DOHH2 (cell line): ENCODE measurements at regions not wholly inside any gene's neighbourhood (a gene's known extent, or its start where the extent isn't known, plus 50 kb on each side); places are given as distances from the start of the nearest gene placed in this dataset.

Experiments used
- H3F3A ChIP-seq: fragments of 200-600 bp; sonication (generic), shearing (Covaris generic); 2 replicates; pipeline ENCODE4 v1.6.0; 2016; ENCODE audit warnings: antibody characterized with exemption, mild to moderate bottlenecking; ENCODE audit not compliant: control insufficient read depth, insufficient read depth
- H3K27ac ChIP-seq: fragments of 200-600 bp; sonication (generic); 2 replicates; pipeline ENCODE4 v1.5.1; 2014; ENCODE audit warnings: low read depth, mild to moderate bottlenecking, low read length, moderate library complexity
- H3K27me3 ChIP-seq: fragments of 200-600 bp; sonication (generic); 2 replicates; pipeline ENCODE4 v1.6.1; 2014; ENCODE audit warnings: mild to moderate bottlenecking, low read length, mixed read lengths; ENCODE audit not compliant: control insufficient read depth
- H3K36me3 ChIP-seq: fragments of 200-600 bp; sonication (generic); 2 replicates; pipeline ENCODE4 v1.6.1; 2014; ENCODE audit warnings: mild to moderate bottlenecking, low read length, moderate library complexity, mixed read lengths; ENCODE audit not compliant: control insufficient read depth
- H3K4me1 ChIP-seq: fragments of 200-600 bp; sonication (generic); 2 replicates; pipeline ENCODE4 v1.6.1; 2014; ENCODE audit warnings: mild to moderate bottlenecking, low read length, mixed read lengths; ENCODE audit not compliant: control insufficient read depth
- H3K4me2 ChIP-seq: fragments of 200-600 bp; sonication (generic); 2 replicates; pipeline ENCODE4 v1.6.0; 2014; ENCODE audit warnings: mild to moderate bottlenecking, low read length, moderate library complexity
- H3K4me3 ChIP-seq: fragments of 200-600 bp; sonication (generic); 2 replicates; pipeline ENCODE4 v1.5.1; 2014; ENCODE audit warnings: mild to moderate bottlenecking, low read length, mixed read lengths
- H3K79me2 ChIP-seq: fragments of 200-600 bp; sonication (generic); 2 replicates; pipeline ENCODE4 v1.6.1; 2014; ENCODE audit warnings: mild to moderate bottlenecking, low read length, mixed read lengths; ENCODE audit not compliant: control insufficient read depth
- H3K9me2 ChIP-seq: fragments of 200-600 bp; sonication (generic); replicated peaks from 2 replicates; pipeline ENCODE4 v1.6.1; 2014; ENCODE audit warnings: mild to moderate bottlenecking, low read length, mixed read lengths; ENCODE audit not compliant: control insufficient read depth
- H3K9me3 ChIP-seq: fragments of 200-600 bp; sonication (generic); 2 replicates; pipeline ENCODE4 v1.6.1; 2014; ENCODE audit warnings: antibody characterized with exemption, low read length, mixed read lengths; ENCODE audit not compliant: control insufficient read depth, insufficient read depth
- H4K20me1 ChIP-seq: fragments of 200-600 bp; sonication (generic); 2 replicates; pipeline ENCODE4 v1.6.0; 2014; ENCODE audit warnings: low read depth, mild to moderate bottlenecking, antibody characterized with exemption, low read length, moderate library complexity; ENCODE audit not compliant: control insufficient read depth, insufficient read depth
- EZH2phosphoT487 ChIP-seq: fragments of 200-600 bp; sonication (generic); IDR thresholded peaks from 2 replicates; pipeline ENCODE4 v1.6.1; 2017; ENCODE audit warnings: borderline replicate concordance, mild to moderate bottlenecking, antibody characterized with exemption, low read length, moderate library complexity, mixed read lengths
- TF ChIP-seq, protein P1 (sequence below): fragments of 200-600 bp; sonication (generic); IDR thresholded peaks from one replicate; pipeline ENCODE4 v1.5.1; 2014; ENCODE audit warnings: antibody characterized with exemption, mild to moderate bottlenecking, low read depth, low read length; ENCODE audit not compliant: poor library complexity, severe bottlenecking

DNA sequence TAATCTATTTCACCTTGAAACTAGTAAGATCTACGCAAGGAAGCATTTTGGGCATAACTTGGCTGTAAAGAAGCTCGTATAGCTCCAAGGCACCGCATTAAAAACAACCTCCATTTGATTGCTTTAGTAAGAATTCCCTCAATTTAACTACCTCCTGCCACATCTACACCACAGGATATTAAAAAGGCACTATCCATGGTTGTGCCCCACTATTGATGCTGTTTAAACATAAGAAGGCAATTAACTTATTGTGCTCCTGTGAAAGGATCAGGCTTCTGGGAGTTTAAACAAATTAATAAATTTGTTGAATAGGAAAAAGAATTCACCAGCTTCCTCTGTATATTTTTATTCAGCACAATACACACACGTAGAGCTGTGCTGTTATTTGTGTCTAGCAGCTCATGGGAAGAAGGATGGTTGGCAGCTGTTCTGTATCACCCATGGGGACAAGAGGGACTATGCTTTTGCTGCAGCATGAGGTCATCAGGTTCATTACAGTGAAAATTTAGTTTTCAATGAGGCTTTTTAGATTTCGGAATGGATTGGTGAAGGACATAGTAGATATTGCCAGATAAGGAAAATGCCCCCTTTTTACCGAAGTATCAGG is 513.3 kb downstream of the HAO1 start:
- Histone ChIP-seq H3K27ac (no peak overlapping the region), H3K4me3 (no peak overlapping the region), H4K20me1 (no peaks in the 10 kb centered on the region), H3K9me2 (no peaks in the 10 kb centered on the region), H3K4me2 (no peak overlapping the region), H3F3A (no peaks in the 10 kb centered on the region), H3K9me3 (no peaks in the 10 kb centered on the region), H3K79me2 (no peaks in the 10 kb centered on the region), H3K4me1 (no peaks in the 10 kb centered on the region), H3K27me3 (no peaks in the 10 kb centered on the region), H3K36me3 (no peaks in the 10 kb centered on the region)
- TF ChIP-seq, protein P1, sequence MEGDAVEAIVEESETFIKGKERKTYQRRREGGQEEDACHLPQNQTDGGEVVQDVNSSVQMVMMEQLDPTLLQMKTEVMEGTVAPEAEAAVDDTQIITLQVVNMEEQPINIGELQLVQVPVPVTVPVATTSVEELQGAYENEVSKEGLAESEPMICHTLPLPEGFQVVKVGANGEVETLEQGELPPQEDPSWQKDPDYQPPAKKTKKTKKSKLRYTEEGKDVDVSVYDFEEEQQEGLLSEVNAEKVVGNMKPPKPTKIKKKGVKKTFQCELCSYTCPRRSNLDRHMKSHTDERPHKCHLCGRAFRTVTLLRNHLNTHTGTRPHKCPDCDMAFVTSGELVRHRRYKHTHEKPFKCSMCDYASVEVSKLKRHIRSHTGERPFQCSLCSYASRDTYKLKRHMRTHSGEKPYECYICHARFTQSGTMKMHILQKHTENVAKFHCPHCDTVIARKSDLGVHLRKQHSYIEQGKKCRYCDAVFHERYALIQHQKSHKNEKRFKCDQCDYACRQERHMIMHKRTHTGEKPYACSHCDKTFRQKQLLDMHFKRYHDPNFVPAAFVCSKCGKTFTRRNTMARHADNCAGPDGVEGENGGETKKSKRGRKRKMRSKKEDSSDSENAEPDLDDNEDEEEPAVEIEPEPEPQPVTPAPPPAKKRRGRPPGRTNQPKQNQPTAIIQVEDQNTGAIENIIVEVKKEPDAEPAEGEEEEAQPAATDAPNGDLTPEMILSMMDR, result no peak
- TF ChIP-seq EZH2phosphoT487, result no peak

DNA sequence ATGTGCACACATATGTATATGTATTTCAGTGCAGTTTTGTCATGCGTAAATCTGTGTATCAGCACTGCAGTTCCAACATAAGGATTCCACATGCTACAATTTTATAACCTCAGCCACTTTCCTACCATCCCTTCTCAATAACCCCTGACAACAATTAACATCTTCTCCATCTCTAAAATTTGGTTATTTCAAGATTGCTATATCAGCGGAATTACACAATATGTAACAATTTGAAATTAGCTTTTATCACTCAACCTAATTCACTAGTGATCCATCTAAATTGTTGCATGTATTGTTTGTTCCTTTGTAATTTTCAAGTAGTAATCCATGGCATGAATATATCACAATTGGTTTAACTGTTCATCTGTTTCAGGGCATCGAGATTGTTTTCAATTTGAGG is 511.3 kb downstream of the HAO1 start:
- no peaks in the 10 kb centered on the region for H3K27me3 ChIP-seq
- H3K36me3 ChIP-seq, result no peaks in the 10 kb centered on the region
- no peaks in the 10 kb centered on the region for H3K4me1 ChIP-seq
- no peak overlapping the region for H3K4me3 ChIP-seq
- no peaks in the 10 kb centered on the region for H4K20me1 ChIP-seq
- H3K9me2 ChIP-seq, result no peaks in the 10 kb centered on the region
- no peak overlapping the region for H3K27ac ChIP-seq
- TF ChIP-seq EZH2phosphoT487, result no peak
- TF ChIP-seq, protein P1, result no peak
- no peaks in the 10 kb centered on the region for H3K79me2 ChIP-seq
- H3K4me2 ChIP-seq, result no peak overlapping the region
- H3F3A ChIP-seq, result no peaks in the 10 kb centered on the region
- H3K9me3 ChIP-seq, result no peaks in the 10 kb centered on the region

DNA sequence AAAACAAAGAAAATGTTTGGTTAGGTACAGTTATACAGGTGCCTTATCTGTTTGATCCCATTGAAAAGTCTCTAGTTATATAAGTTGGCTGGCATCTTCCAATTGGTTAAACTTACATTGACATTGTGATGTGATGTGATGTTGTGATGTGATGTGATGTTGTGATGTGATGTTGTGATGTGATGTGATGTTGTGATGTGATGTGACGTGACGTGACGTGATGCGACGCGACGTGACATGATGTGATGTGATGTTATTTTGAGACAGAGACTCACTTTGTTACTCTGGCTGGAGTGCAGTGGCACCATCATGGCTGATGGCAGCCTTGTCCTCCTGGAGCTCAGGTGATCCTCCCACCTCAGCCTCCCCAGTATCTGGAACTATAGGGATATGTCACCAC is 507.6 kb downstream of the HAO1 start:
- Histone ChIP-seq H3K4me3 (no peak overlapping the region), H3K4me1 (no peaks in the 10 kb centered on the region), H3K9me3 (no peaks in the 10 kb centered on the region), H3F3A (no peaks in the 10 kb centered on the region), H3K79me2 (no peaks in the 10 kb centered on the region), H4K20me1 (no peaks in the 10 kb centered on the region), H3K4me2 (no peak overlapping the region), H3K27ac (no peak overlapping the region), H3K9me2 (no peaks in the 10 kb centered on the region), H3K36me3 (no peaks in the 10 kb centered on the region), H3K27me3 (no peaks in the 10 kb centered on the region)
- TF ChIP-seq, protein P1, result no peak
- no peak for TF ChIP-seq EZH2phosphoT487

DNA sequence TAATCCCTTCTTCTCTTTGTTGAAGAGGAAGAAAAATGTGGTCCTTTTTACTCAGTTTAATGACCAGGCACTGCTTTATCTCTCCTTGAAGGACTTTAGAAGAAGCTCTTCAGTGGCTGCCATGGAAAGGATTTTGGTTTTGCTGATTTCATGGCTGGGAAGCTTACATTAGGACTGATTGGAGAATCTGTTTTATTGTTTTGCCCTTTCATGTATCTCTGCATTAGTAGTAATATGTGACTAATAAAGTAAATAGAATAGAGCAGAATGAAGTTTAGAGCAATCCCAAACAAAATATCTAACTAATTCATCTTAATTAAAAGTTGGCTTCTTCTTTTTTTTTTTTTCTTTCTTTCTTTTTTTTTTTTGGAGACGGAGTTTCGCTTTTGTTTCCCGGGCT is 502.9 kb downstream of the HAO1 start:
- no peaks in the 10 kb centered on the region for H3K9me3 ChIP-seq
- no peaks in the 10 kb centered on the region for H3K4me1 ChIP-seq
- no peaks in the 10 kb centered on the region for H3K36me3 ChIP-seq
- no peaks in the 10 kb centered on the region for H3K27me3 ChIP-seq
- no peaks in the 10 kb centered on the region for H3F3A ChIP-seq
- no peak overlapping the region for H3K4me3 ChIP-seq
- H3K4me2 ChIP-seq, result no peak overlapping the region
- H3K79me2 ChIP-seq, result no peaks in the 10 kb centered on the region
- TF ChIP-seq, protein P1, result no peak
- TF ChIP-seq EZH2phosphoT487, result no peak
- no peaks in the 10 kb centered on the region for H4K20me1 ChIP-seq
- no peaks in the 10 kb centered on the region for H3K9me2 ChIP-seq
- H3K27ac ChIP-seq, result no peak overlapping the region
